HG03103 (cell line): ENCODE measurements at regions not wholly inside any gene's neighbourhood (a gene's known extent, or its start where the extent isn't known, plus 50 kb on each side); places are given as distances from the start of the nearest gene placed in this dataset.

Experiments used
- ATAC-seq: cut with Tn5 transposase; IDR thresholded peaks from one replicate; pipeline ENCODE4 v1.9.1; 2021; ENCODE audit warnings: low read depth; ENCODE audit not compliant: unreplicated experiment

- no peak for ATAC-seq
Measured at GRCh38 chr11:112570333-112570732, 309.7 kb upstream of the PLET1 start.

DNA sequence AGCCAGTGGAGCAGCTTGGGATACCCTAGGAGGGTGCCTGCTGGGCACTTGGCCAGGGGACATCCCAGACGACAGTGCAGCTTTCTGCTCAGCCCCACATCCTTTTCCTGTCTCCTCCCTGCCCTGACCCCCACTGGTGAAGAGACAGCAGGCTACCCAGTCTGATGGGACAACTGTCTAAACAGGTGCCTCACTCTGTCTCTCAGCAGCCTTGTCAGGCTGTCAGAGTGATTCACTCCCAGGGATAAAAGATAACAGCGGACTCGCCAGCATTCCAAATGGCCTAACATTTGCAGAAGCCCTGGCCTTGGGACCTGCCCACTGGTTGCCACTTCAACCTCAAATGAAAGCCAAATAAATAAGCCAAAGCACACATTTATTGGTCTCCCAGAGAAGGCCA lies 318.6 kb upstream of the PLET1 start:
- no peak for ATAC-seq

- no peak for ATAC-seq
Measured at GRCh38 chr11:112580864-112581263, 320.2 kb upstream of the PLET1 start.

DNA sequence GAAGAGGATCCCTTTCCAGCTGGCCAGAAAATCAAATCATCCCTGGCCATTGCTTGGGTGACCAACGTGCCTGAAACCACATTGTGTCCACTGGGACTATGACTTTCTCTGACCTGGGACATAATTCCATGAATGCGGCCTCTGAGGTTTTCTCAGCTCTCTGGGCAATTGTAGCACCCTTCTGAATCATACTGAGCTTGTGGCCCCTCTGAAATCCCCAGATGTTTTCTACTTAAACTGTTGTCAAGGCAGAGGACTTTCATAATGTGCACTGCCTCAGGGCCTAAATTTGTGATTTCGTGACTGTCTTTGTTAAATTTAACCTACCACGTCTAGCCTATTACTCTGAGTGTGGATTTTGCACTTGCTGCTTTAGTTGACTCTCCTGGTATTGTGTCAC lies 321.1 kb upstream of the PLET1 start:
- ATAC-seq = no peak

GRCh38 chr11:112582366-112582765 lies 321.7 kb upstream of the PLET1 start:
- no peak for ATAC-seq

DNA sequence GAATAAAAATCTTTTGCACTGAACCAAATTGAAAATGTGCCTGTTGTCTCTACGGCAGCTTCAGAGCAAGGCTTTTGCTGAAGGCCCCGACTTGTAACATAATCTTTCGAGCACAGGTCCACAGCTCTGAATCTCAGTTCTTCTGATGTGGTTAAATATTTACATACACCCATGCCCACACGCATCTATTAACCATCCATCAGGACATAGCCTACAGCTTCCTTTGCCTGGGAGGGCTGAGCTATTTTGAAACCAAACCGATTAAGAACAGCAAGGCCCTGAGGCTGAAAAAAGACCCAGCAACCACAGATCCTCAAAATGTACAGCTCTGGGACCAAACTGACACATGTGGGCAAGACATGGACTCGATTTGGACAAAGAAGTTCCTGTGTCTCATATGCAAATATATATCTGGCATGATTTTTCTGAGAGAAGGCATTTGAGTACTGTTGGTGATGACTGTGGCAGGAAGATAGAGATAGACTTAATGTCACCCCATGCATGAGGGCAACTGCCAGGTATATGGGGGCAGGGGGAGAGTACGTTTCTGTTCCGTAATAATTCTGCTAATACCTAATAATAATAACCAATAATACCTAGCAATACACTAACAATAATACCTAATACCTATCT lies 322.7 kb upstream of the PLET1 start:
- ATAC-seq = peak; percentile 79

GRCh38 chr11:112584672-112585071 lies 324.0 kb upstream of the PLET1 start:
- ATAC-seq = no peak

- no peak for ATAC-seq
Measured at GRCh38 chr11:112587664-112588063, 327.0 kb upstream of the PLET1 start.

DNA sequence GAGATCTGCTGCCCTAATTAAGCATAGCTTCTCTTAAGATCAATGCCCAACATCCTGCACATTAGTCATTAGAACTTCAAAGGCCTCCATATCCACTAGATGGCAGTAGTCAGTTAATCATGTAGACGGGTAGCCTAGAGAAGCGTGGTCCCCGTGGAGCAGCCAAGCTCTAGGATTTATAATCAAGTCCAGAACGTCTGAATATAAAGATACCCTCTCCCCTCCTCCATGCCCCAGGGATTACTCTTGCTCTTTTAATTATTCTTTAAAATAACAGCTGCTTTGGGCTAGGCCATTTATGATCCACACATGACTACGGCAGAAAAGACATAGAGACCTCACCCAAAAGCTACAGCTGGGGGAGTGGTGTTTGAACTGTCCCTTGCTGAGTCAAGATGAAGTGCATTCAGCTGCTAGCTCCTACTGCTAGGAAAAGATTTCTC lies 327.6 kb upstream of the PLET1 start:
- no peak for ATAC-seq

DNA sequence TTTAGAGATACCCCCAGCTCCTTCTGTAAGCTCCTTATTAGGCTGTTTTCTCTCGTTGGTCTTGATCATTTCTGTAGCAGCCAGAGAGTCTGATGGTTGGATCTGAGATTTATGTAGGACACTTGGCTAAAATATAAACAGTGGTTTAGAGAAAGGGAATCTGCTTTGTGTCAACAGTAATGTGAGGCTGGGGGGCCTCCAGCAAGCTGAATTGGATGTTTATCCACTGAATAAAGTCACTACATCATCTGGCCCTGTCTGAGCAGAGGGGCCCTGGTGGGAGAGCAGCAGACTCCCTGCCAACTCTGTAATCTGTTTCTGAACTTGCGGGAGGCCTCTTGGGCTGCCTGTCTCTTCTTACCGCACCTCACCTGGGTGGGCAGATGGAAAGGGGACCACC lies 328.5 kb upstream of the PLET1 start:
- no peak for ATAC-seq

- ATAC-seq = no peak
Measured at GRCh38 chr11:112590764-112591163, 330.1 kb upstream of the PLET1 start.

GRCh38 chr11:112593440-112593839 lies 332.8 kb upstream of the PLET1 start:
- ATAC-seq = no peak

DNA sequence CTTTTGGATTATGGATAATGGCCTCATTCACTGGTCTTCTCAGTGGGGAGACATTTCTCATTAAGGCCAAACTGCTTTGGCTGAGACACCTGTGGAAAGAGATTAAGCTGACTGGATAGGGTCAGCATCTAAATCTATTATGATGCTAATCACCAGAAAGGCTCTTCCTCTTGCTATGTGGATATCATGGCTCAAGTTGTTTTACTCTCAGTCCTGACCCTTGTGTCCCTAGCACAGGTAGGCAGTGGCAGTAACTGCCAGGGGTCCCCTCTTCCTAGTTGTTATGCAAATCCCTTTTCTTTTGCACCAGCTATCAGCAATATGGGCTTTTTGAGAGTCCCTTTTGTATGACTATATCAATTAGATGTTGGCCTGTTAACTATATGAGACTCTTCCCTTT lies 335.7 kb upstream of the PLET1 start:
- ATAC-seq = no peak

GRCh38 chr11:112597286-112597790 lies 336.7 kb upstream of the PLET1 start:
- no peak for ATAC-seq

DNA sequence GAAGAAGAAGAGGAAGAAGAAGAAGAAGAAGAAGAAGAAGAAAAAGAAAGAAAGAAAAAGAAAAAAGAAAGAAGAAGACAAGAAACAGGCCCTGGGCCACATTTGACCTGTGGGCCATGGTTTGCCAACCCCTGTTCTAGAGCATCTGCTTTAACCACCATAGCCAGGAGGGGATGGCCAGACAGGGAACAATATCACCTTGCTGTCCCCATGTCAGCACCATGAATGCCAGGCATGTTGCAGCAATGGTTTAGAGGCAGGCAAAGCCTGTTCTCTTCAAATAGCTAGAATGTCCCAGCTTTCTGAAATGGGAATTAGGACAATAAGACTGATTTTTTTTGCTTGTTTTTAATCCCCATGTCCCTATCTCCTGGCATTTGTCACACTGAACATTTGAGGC lies 338.6 kb upstream of the PLET1 start:
- ATAC-seq = no peak

DNA sequence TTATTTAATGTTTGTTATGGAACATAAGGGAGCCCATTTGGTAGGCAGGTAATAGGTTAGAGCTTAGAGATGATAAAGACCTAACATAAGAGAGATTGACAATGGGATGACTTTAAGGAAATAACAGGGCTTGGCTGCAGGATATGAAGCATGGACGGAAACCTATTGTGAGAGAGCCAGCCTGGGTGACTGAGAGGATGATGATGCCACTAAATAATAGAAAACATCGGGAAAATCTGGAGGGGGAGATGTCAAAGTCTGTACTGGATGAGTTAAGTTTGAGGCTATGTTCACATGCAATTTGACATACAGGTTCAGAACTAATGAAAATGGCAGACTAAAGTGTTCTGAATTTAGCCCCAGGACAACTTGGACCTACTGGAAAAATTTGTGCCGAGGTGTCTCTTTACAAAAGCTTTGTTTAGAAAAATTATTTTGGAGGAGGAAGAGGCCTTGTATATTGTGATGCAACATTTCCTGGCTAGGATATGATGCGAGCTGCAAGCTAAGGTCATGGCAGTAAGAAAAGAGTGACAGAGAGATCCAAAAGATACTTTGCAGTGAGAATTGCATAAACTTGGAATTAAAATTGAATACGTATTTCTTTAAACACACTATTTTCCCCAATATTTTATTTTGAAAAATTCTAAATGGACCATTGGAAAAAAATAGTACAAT lies 339.3 kb upstream of the PLET1 start:
- no peak for ATAC-seq

DNA sequence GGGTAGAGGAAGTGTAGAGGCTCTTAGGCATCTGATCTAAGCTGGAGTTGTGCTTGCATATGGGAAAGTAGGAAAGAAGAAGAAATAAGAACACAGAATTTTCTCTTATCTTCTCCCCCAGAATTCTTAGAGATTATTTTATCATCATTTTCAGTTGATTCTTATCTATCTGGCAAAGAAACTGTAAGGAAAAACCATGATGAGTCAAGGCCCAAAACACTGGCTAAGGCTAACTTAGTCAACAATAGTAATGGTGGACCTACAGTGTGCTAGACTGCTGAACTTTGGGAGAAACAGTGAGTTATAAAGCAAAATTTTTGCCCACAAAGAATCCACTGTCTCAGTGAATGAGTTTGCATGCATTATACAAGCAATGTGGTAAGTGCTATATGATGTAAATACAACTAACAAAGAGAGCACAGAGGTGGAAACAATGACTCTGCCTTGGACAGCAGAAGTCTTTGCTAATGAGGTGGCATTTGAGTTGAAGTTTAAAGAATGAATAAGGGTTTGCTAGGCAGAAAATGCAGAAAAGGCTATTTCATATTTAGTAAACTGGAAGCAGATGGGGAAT lies 344.5 kb upstream of the PLET1 start:
- ATAC-seq = no peak

DNA sequence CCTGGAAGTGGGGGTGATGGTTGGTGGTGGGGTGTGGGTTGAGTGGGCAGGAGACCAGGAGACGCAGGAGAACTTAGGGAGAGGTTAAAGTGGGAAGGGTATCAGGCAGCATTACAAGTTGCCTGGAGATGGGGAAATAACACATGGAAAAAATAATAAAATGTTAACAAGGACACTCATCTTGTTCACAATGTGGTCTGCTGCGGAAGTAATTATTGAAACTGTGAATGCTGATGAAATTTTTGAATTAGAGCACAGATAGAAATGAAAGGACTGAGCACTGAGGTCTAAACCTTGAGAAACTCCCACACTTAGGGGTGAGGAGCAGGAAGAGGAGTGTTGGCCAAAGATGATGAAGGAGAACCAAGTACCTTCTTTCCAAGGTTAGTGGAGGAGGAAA lies 346.0 kb upstream of the PLET1 start:
- ATAC-seq = no peak

DNA sequence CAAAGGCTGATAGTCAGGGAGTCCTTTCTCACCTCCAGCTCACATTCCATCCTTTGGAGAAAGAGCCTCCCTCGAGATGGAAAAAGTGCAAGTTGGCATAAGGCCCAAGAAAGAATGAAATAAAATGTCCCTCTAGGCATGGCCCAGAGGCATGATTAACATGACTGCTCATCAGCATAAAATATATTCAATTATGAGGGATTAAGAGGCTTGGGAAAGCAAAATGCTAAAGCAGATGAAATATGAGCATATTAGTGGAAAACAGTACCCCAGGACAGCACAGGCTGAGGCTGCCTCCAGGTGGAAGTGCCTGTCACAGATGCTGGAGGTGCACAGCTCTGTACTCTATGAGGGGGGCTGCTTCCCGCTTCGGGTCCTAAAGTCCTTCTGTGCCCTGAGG lies 347.8 kb upstream of the PLET1 start:
- no peak for ATAC-seq

DNA sequence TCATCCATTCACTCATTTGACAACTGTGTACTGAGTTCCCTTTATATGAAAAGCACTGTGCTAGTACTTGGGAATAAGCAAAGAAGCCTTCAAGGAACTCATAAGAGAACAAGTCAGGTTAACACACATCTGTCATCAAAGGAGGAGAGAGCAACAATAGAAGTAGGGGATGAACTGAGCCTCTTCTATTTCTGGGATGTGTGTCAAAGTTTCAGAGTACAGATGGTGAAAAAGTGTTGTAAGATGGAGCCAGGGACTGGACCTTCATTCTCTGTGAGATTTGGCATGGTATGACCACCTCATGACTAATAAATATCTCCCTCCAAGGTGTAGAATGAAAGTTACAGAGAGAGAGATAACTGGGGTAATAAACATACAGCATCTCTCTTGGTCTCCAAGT lies 349.8 kb upstream of the PLET1 start:
- ATAC-seq = no peak

DNA sequence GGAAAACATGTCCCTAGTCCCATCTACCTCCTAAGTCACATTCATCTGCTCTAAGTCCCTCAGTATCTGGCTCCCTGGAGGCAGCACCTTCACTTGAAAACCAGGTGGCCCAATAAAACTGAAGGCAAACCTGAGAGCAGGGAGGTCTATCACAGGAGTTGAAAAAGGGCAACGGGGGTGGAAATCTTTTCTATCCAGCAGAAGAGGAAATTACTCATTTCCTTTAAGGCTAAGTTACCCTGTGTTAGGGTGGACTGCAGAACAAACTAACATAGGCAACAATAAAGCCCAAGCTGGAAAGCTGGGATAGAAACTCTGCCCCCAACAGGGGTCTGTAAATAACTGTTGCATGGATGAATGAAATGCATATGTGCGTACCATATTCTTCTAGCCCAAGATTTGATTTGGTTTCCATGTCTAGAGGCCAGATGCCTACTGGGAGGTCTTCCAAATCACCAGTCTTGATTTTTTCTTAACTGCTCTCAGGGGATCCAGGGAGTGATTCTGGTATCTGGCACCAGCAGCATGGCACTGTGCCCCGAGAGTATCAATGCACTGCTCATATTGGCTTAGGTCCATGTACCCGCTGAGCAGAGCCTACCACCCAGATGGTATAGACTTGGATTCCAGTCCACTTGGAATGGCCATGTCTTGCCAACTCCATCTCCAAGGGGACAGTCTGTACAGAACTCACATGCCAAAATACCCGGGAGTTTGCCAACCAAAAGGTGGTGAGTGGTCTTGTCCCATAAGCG lies 350.0 kb upstream of the NCAM1 start:
- ATAC-seq = no peak
